Aorta (tissue), 5 donors: ENCODE measurements at regions not wholly inside any gene's neighbourhood (a gene's known extent, or its start where the extent isn't known, plus 50 kb on each side); places are given as distances from the start of the nearest gene placed in this dataset.
A peak's percentile ranks its signal among the peaks of the same experiment; 100 is the strongest.

Experiments
- ATAC-seq: fragments of 200-7000 bp; cut with Tn5 transposase; one replicate; pipeline ENCODE4 v1.9.1; 2022; ENCODE audit warnings: moderate library complexity; ENCODE audit not compliant: low FRiP score
- DNase-seq, 2 donors: peaks; one replicate each; pipeline ENCODE4 v3.0.0-alpha.2; 2020
- H3K27ac ChIP-seq, 2 donors: one replicate each; pipeline ENCODE4 v1.5.1; 2013; ENCODE audit warnings: low read length in 2 of 2, mild to moderate bottlenecking in 2 of 2, moderate library complexity in 2 of 2, control low read depth in 1 of 2, inconsistent platforms in 1 of 2, low read depth in 1 of 2
- H3K27me3 ChIP-seq, 2 donors: one replicate each; pipeline ENCODE4 v1.6.1; 2013; ENCODE audit warnings: control low read depth in 1 of 2, low read length in 1 of 2, mild to moderate bottlenecking in 1 of 2, moderate library complexity in 1 of 2; ENCODE audit not compliant: insufficient read depth in 2 of 2, control insufficient read depth in 1 of 2
- H3K36me3 ChIP-seq, 2 donors: one replicate each; pipeline ENCODE4 v1.6.1; 2013; ENCODE audit warnings: control low read depth in 1 of 2, low read length in 1 of 2, mild to moderate bottlenecking in 1 of 2; ENCODE audit not compliant: insufficient read depth in 2 of 2, control insufficient read depth in 1 of 2
- H3K4me1 ChIP-seq, 2 donors: one replicate each; pipeline ENCODE4 v1.6.1; 2013; ENCODE audit warnings: low read length in 2 of 2, control low read depth in 1 of 2, mild to moderate bottlenecking in 1 of 2, moderate library complexity in 1 of 2; ENCODE audit not compliant: insufficient read depth in 2 of 2, control insufficient read depth in 1 of 2
- H3K4me3 ChIP-seq, 2 donors: one replicate each; pipeline ENCODE4 v1.5.1; 2013; ENCODE audit warnings: low read length in 2 of 2, control low read depth in 1 of 2, mild to moderate bottlenecking in 1 of 2
- H3K9me3 ChIP-seq: one replicate; pipeline ENCODE4 v1.6.1; 2013; ENCODE audit warnings: mild to moderate bottlenecking, low read length; ENCODE audit not compliant: control insufficient read depth
- WGBS, 2 donors: extraction: QIAGEN DNeasy Blood & Tissue Kit; methylation state at CpG; one replicate each; pipeline ENCODE4 v1.1.7; 2013; 5-methylcytosine and 5-hydroxymethylcytosine counted together
- intact Hi-C, 2 donors: fragments of 100-400 bp; cut with DNase I; formaldehyde crosslinking; loops; one replicate each; pipeline versions ENCODE4 v1.14.2 to v1.15.0; 2022
- donor health status: healthy with polysubstance abuse.
- donor health status: Bipolar disorder and iron deficiency.
- donor health status: DM: no; HTN: no; CAD: no.
- donor health status: DM: no; HTN: no; CAD: no.
- donor health status: DM: yes; HTN: yes; CAD: no.

- H3K27ac ChIP-seq: peak overlapping the region in 1 of 2 donors; percentile 9
- DNase-seq (no peak), ATAC-seq (no peak)
- no peaks in the 10 kb centered on the region for H3K9me3 ChIP-seq
- H3K4me3 ChIP-seq: no peak overlapping the region
- no peaks in the 10 kb centered on the region for H3K36me3 ChIP-seq
- WGBS, 2 donors: 70 to 85% methylated on average over 10 of the region's 10 CpGs
- H3K4me1 ChIP-seq: peaks cover 0 to 5% of the 10 kb centered on the region in 2 donors
- H3K27me3 ChIP-seq: no peaks in the 10 kb centered on the region
- intact Hi-C loops: loop anchor here in 1 of 2 donors (10.0 kb wide), 1 partner anchor 90 kb away; no protein-coding TSS in a partner anchor
Observed at GRCh38 chr2:222794585-222795449, 66.0 kb upstream of the ACSL3 start.

GRCh38 chr2:222795450-222796357 is 65.1 kb upstream of the ACSL3 start:
- Histone ChIP-seq H3K27ac (no peak overlapping the region), H3K4me1 (peaks cover 0 to 5% of the 10 kb centered on the region in 2 donors), H3K9me3 (no peaks in the 10 kb centered on the region), H3K4me3 (no peak overlapping the region), H3K27me3 (no peaks in the 10 kb centered on the region), H3K36me3 (no peaks in the 10 kb centered on the region)
- intact Hi-C loops: loop anchor here in 1 of 2 donors (10.0 kb wide), 1 partner anchor 91 kb away; no protein-coding TSS in a partner anchor
- DNase-seq (no peak), ATAC-seq (no peak)
- 74 to 80% methylated on average over 6 of the region's 6 CpGs for WGBS, 2 donors

- H3K27me3 ChIP-seq: no peaks in the 10 kb centered on the region
- H3K4me1 ChIP-seq: peaks cover 0 to 5% of the 10 kb centered on the region in 2 donors
- H3K36me3 ChIP-seq: no peaks in the 10 kb centered on the region
- H3K27ac ChIP-seq: peak overlapping the region in 1 of 2 donors; percentile 56
- DNase-seq: no peak
- 29 to 33% methylated on average over 5 of the region's 5 CpGs for WGBS, 2 donors
- H3K9me3 ChIP-seq: no peaks in the 10 kb centered on the region
- no peak overlapping the region for H3K4me3 ChIP-seq
- no peak for ATAC-seq
- intact Hi-C loops: loop anchor here in 1 of 2 donors (10.0 kb wide), 1 partner anchor 92 kb away; no protein-coding TSS in a partner anchor
Observed at GRCh38 chr2:222796413-222797103, 64.3 kb upstream of the ACSL3 start.

GRCh38 chr2:222797261-222797660 is 63.6 kb upstream of the ACSL3 start:
- no peak overlapping the region for H3K27ac ChIP-seq
- ATAC-seq: no peak
- peaks cover 0 to 5% of the 10 kb centered on the region in 2 donors for H3K4me1 ChIP-seq
- intact Hi-C loops: loop anchor here in 1 of 2 donors (10.0 kb wide), 1 partner anchor 92 kb away; no protein-coding TSS in a partner anchor
- no peaks in the 10 kb centered on the region for H3K36me3 ChIP-seq
- DNase-seq: no peak
- 5 to 11% methylated on average over 2 of the region's 2 CpGs for WGBS, 2 donors
- H3K9me3 ChIP-seq: no peaks in the 10 kb centered on the region
- no peak overlapping the region for H3K4me3 ChIP-seq
- no peaks in the 10 kb centered on the region for H3K27me3 ChIP-seq

- intact Hi-C loops: loop anchor here in 1 of 2 donors (10.0 kb wide), 1 partner anchor 93 kb away; no protein-coding TSS in a partner anchor
- no peaks in the 10 kb centered on the region for H3K27me3 ChIP-seq
- no peaks in the 10 kb centered on the region for H3K36me3 ChIP-seq
- peaks cover 0 to 5% of the 10 kb centered on the region in 2 donors for H3K4me1 ChIP-seq
- H3K4me3 ChIP-seq: no peak overlapping the region
- no peak for DNase-seq
- no peak overlapping the region for H3K27ac ChIP-seq
- no peak for ATAC-seq
- H3K9me3 ChIP-seq: no peaks in the 10 kb centered on the region
- 82 to 89% methylated on average over 3 of the region's 3 CpGs for WGBS, 2 donors
Observed at GRCh38 chr2:222797871-222798270, 63.0 kb upstream of the ACSL3 start.

GRCh38 chr2:222798528-222798927 is 62.3 kb upstream of the ACSL3 start:
- intact Hi-C loops: loop anchor here in 1 of 2 donors (10.0 kb wide), 1 partner anchor 94 kb away; no protein-coding TSS in a partner anchor
- Histone ChIP-seq H3K9me3 (no peaks in the 10 kb centered on the region), H3K4me1 (peaks cover 0 to 5% of the 10 kb centered on the region in 2 donors), H3K4me3 (no peak overlapping the region), H3K27me3 (no peaks in the 10 kb centered on the region), H3K27ac (no peak overlapping the region), H3K36me3 (no peaks in the 10 kb centered on the region)
- DNase-seq (no peak), ATAC-seq (no peak)

GRCh38 chr2:222799262-222799918 is 61.4 kb upstream of the ACSL3 start:
- DNase-seq: no peak
- Histone ChIP-seq H3K9me3 (no peaks in the 10 kb centered on the region), H3K4me1 (peaks cover 0 to 5% of the 10 kb centered on the region in 2 donors), H3K27me3 (no peaks in the 10 kb centered on the region), H3K27ac (no peak overlapping the region), H3K36me3 (no peaks in the 10 kb centered on the region), H3K4me3 (no peak overlapping the region)
- no peak for ATAC-seq
- WGBS, 2 donors: 87 to 91% methylated on average over 7 of the region's 7 CpGs
- intact Hi-C loops: loop anchor here in 1 of 2 donors (10.0 kb wide), 1 partner anchor 95 kb away; no protein-coding TSS in a partner anchor
